ENCODE measurements at regions not wholly inside any gene's neighbourhood (a gene's known extent, or its start where the extent isn't known, plus 50 kb on each side); places are given as distances from the start of the nearest gene placed in this dataset.

GRCh38 chr4:59054086-59054485, 1943.9 kb upstream of the IGFBP7 start:
- Histone ChIP-seq H3K9ac (ENCODE audit: low read length in 3 of 3) (no peak overlapping the region), H3K27ac (ENCODE audit: low read depth in 2 of 2, low read length in 2 of 2) (no peak overlapping the region), H3K36me3 (ENCODE audit: control insufficient read depth in 2 of 3, insufficient read depth in 3 of 3, low read length in 3 of 3) (no peaks in the 10 kb centered on the region), H3K9me3 (ENCODE audit: control insufficient read depth in 2 of 3, insufficient read depth in 1 of 3, low read length in 3 of 3) (no peaks in the 10 kb centered on the region), H3K27me3 (ENCODE audit: control insufficient read depth, insufficient read depth, low read length) (no peaks in the 10 kb centered on the region), H3K4me1 (ENCODE audit: control insufficient read depth in 2 of 3, insufficient read depth in 2 of 3, low read depth in 1 of 3, low read length in 3 of 3) (no peaks in the 10 kb centered on the region), H3K4me3 (ENCODE audit: low read length in 3 of 3) (no peak overlapping the region)
- TF ChIP-seq CTCF (IDR thresholded peaks at IDR 0.05; ENCODE audit: borderline replicate concordance, extremely low read depth, insufficient read depth) = no peak
- intact Hi-C loops (cut with DNase I) = no loop called here
- FAIRE-seq (no peak), DNase-seq (no peak)

GRCh38 chr4:59057804-59058203, 1947.6 kb upstream of the IGFBP7 start:
- Histone ChIP-seq H3K9ac (ENCODE audit: low read length in 3 of 3) (no peak overlapping the region), H3K36me3 (ENCODE audit: control insufficient read depth in 2 of 3, insufficient read depth in 3 of 3, low read length in 3 of 3) (no peaks in the 10 kb centered on the region), H3K9me3 (ENCODE audit: control insufficient read depth in 2 of 3, insufficient read depth in 1 of 3, low read length in 3 of 3) (no peaks in the 10 kb centered on the region), H3K27me3 (ENCODE audit: control insufficient read depth, insufficient read depth, low read length) (no peaks in the 10 kb centered on the region), H3K27ac (ENCODE audit: low read depth in 2 of 2, low read length in 2 of 2) (no peak overlapping the region), H3K4me1 (ENCODE audit: control insufficient read depth in 2 of 3, insufficient read depth in 2 of 3, low read depth in 1 of 3, low read length in 3 of 3) (no peaks in the 10 kb centered on the region), H3K4me3 (ENCODE audit: low read length in 3 of 3) (no peak overlapping the region)
- FAIRE-seq = no peak
- no peak for TF ChIP-seq CTCF (IDR thresholded peaks at IDR 0.05; ENCODE audit: borderline replicate concordance, extremely low read depth, insufficient read depth)
- intact Hi-C loops (cut with DNase I) = no loop called here
- no peak for DNase-seq

GRCh38 chr4:59058543-59058942, 1948.4 kb upstream of the IGFBP7 start:
- Histone ChIP-seq H3K36me3 (ENCODE audit: control insufficient read depth in 2 of 3, insufficient read depth in 3 of 3, low read length in 3 of 3) (no peaks in the 10 kb centered on the region), H3K9me3 (ENCODE audit: control insufficient read depth in 2 of 3, insufficient read depth in 1 of 3, low read length in 3 of 3) (no peaks in the 10 kb centered on the region), H3K4me3 (ENCODE audit: low read length in 3 of 3) (no peak overlapping the region), H3K27ac (ENCODE audit: low read depth in 2 of 2, low read length in 2 of 2) (no peak overlapping the region), H3K27me3 (ENCODE audit: control insufficient read depth, insufficient read depth, low read length) (no peaks in the 10 kb centered on the region), H3K4me1 (ENCODE audit: control insufficient read depth in 2 of 3, insufficient read depth in 2 of 3, low read depth in 1 of 3, low read length in 3 of 3) (no peaks in the 10 kb centered on the region), H3K9ac (ENCODE audit: low read length in 3 of 3) (no peak overlapping the region)
- FAIRE-seq (no peak), DNase-seq (no peak)
- no peak for TF ChIP-seq CTCF (IDR thresholded peaks at IDR 0.05; ENCODE audit: borderline replicate concordance, extremely low read depth, insufficient read depth)
- intact Hi-C loops (cut with DNase I) = no loop called here
